Stomach smooth muscle (tissue), 2 donors: ENCODE measurements at regions not wholly inside any gene's neighbourhood (a gene's known extent, or its start where the extent isn't known, plus 50 kb on each side); places are given as distances from the start of the nearest gene placed in this dataset.
"Not testable (repeated sequence)": the region's sequence is repeated elsewhere in the genome, so short reads cannot be mapped to it uniquely, and the experiment has no call there.

ENCODE experiments used
- H3K27ac ChIP-seq: one replicate; pipeline ENCODE4 v1.7.0; 2013; ENCODE audit warnings: mild to moderate bottlenecking, low read length, inconsistent platforms
- H3K27me3 ChIP-seq, 2 donors: one replicate each; pipeline ENCODE4 v1.7.0; 2013; ENCODE audit warnings: low read length in 2 of 2; ENCODE audit not compliant: insufficient read depth in 2 of 2, control insufficient read depth in 1 of 2
- H3K36me3 ChIP-seq, 2 donors: one replicate each; pipeline ENCODE4 v1.7.0; 2013; ENCODE audit warnings: low read length in 2 of 2; ENCODE audit not compliant: control insufficient read depth in 2 of 2, insufficient read depth in 2 of 2
- H3K4me1 ChIP-seq: one replicate; pipeline ENCODE4 v1.7.0; 2013; ENCODE audit warnings: low read length; ENCODE audit not compliant: control insufficient read depth, insufficient read depth
- H3K4me3 ChIP-seq, 2 donors: one replicate each; pipeline ENCODE4 v1.7.0; 2013; ENCODE audit warnings: low read length in 2 of 2
- H3K9ac ChIP-seq, 2 donors: one replicate each; pipeline ENCODE4 v1.7.0; 2013; ENCODE audit warnings: low read length in 2 of 2, mild to moderate bottlenecking in 1 of 2
- H3K9me3 ChIP-seq, 2 donors: one replicate each; pipeline ENCODE4 v1.7.0; 2013; ENCODE audit warnings: low read length in 2 of 2; ENCODE audit not compliant: control insufficient read depth in 2 of 2
- donor health status: healthy.
- donor health status: Pancreatic carcinoma.

- Histone ChIP-seq H3K9me3 (no peaks in the 10 kb centered on the region), H3K27me3 (no peaks in the 10 kb centered on the region), H3K9ac (no peak overlapping the region), H3K36me3 (no peaks in the 10 kb centered on the region), H3K4me1 (peaks cover 51% of the 10 kb centered on the region), H3K4me3 (no peak overlapping the region), H3K27ac (peak overlapping the region; percentile 78)
Measured at GRCh38 chr2:217356142-217356541, 496.3 kb upstream of the TNP1 start.

GRCh38 chr2:217353591-217353990 lies 493.7 kb upstream of the TNP1 start:
- H3K27me3 ChIP-seq: no peaks in the 10 kb centered on the region
- no peaks in the 10 kb centered on the region for H3K36me3 ChIP-seq
- H3K27ac ChIP-seq: no peak overlapping the region
- no peaks in the 10 kb centered on the region for H3K9me3 ChIP-seq
- H3K4me3 ChIP-seq: no peak overlapping the region
- H3K4me1 ChIP-seq: peaks cover 27% of the 10 kb centered on the region
- no peak overlapping the region for H3K9ac ChIP-seq

- H3K27me3 ChIP-seq: no peaks in the 10 kb centered on the region
- no peak overlapping the region for H3K27ac ChIP-seq
- no peak overlapping the region for H3K4me3 ChIP-seq
- no peak overlapping the region for H3K9ac ChIP-seq
- no peaks in the 10 kb centered on the region for H3K9me3 ChIP-seq
- H3K4me1 ChIP-seq: peaks cover 10% of the 10 kb centered on the region
- no peaks in the 10 kb centered on the region for H3K36me3 ChIP-seq
Measured at GRCh38 chr2:217351378-217351777, 491.5 kb upstream of the TNP1 start.

- no peak overlapping the region for H3K9ac ChIP-seq
- H3K36me3 ChIP-seq: no peaks in the 10 kb centered on the region
- H3K9me3 ChIP-seq: no peaks in the 10 kb centered on the region
- no peaks in the 10 kb centered on the region for H3K27me3 ChIP-seq
- no peak overlapping the region for H3K4me3 ChIP-seq
- H3K4me1 ChIP-seq: peaks cover 4% of the 10 kb centered on the region
- H3K27ac ChIP-seq: no peak overlapping the region
Measured at GRCh38 chr2:217349251-217349650, 489.4 kb upstream of the TNP1 start.

- not testable (repeated sequence) for H3K36me3 ChIP-seq, H3K9ac ChIP-seq, H3K9me3 ChIP-seq, H3K4me1 ChIP-seq, H3K27ac ChIP-seq, H3K27me3 ChIP-seq, H3K4me3 ChIP-seq
Measured at GRCh38 chr2:217347630-217348029, 487.8 kb upstream of the TNP1 start.

GRCh38 chr2:217346043-217346442 lies 486.2 kb upstream of the TNP1 start:
- not testable (repeated sequence) for H3K9ac ChIP-seq, H3K4me1 ChIP-seq, H3K27ac ChIP-seq, H3K27me3 ChIP-seq, H3K9me3 ChIP-seq, H3K36me3 ChIP-seq, H3K4me3 ChIP-seq

GRCh38 chr2:217340899-217341298 lies 481.0 kb upstream of the TNP1 start:
- H3K4me3 ChIP-seq: no peak overlapping the region
- H3K27me3 ChIP-seq: no peaks in the 10 kb centered on the region
- H3K9ac ChIP-seq: no peak overlapping the region

GRCh38 chr2:217340176-217340575 lies 480.3 kb upstream of the TNP1 start:
- H3K4me3 ChIP-seq: no peak overlapping the region
- H3K4me1 ChIP-seq: peaks cover 3% of the 10 kb centered on the region
- no peak overlapping the region for H3K9ac ChIP-seq
- no peaks in the 10 kb centered on the region for H3K27me3 ChIP-seq
- peaks cover 0 to 2% of the 10 kb centered on the region in 2 donors for H3K36me3 ChIP-seq
- H3K27ac ChIP-seq: no peak overlapping the region
- no peaks in the 10 kb centered on the region for H3K9me3 ChIP-seq

More at GRCh38 chr2:217340899-217341298, 481.0 kb upstream of the TNP1 start:
- H3K4me1 ChIP-seq: peaks cover 3% of the 10 kb centered on the region
- no peak overlapping the region for H3K27ac ChIP-seq
- peaks cover 0 to 2% of the 10 kb centered on the region in 2 donors for H3K36me3 ChIP-seq
- H3K9me3 ChIP-seq: no peaks in the 10 kb centered on the region

- Histone ChIP-seq H3K36me3 (peaks cover 0 to 2% of the 10 kb centered on the region in 2 donors), H3K4me3 (no peak overlapping the region), H3K9me3 (no peaks in the 10 kb centered on the region), H3K4me1 (no peaks in the 10 kb centered on the region), H3K27me3 (no peaks in the 10 kb centered on the region), H3K9ac (no peak overlapping the region), H3K27ac (no peak overlapping the region)
Measured at GRCh38 chr2:217339753-217340152, 479.9 kb upstream of the TNP1 start.

- Histone ChIP-seq H3K9me3 (no peaks in the 10 kb centered on the region), H3K36me3 (peaks cover 0 to 2% of the 10 kb centered on the region in 2 donors), H3K27ac (no peak overlapping the region), H3K9ac (no peak overlapping the region), H3K4me1 (peaks cover 4% of the 10 kb centered on the region), H3K27me3 (no peaks in the 10 kb centered on the region), H3K4me3 (no peak overlapping the region)
Measured at GRCh38 chr2:217338306-217338916, 478.5 kb upstream of the TNP1 start.

GRCh38 chr2:217337771-217338170 lies 477.9 kb upstream of the TNP1 start:
- Histone ChIP-seq H3K27me3 (no peaks in the 10 kb centered on the region), H3K27ac (no peak overlapping the region), H3K4me3 (no peak overlapping the region), H3K9ac (no peak overlapping the region), H3K36me3 (peaks cover 0 to 2% of the 10 kb centered on the region in 2 donors), H3K9me3 (no peaks in the 10 kb centered on the region), H3K4me1 (peaks cover 10% of the 10 kb centered on the region)
